HepG2 (cell line): ENCODE measurements at regions not wholly inside any gene's neighbourhood (a gene's known extent, or its start where the extent isn't known, plus 50 kb on each side); places are given as distances from the start of the nearest gene placed in this dataset.

ENCODE experiments used
- ATAC-seq: fragments of 200-7000 bp; cut with Tn5 transposase; 3 replicates; pipeline ENCODE4 v1.9.1; 2020; ENCODE audit warnings: mild to moderate bottlenecking, moderate library complexity
- BruUV-seq: library from RNA; stranded (reverse); fragments of 400-500 nt; replicated peaks from 2 replicates; lab custom pipeline; 2021; lab: Mats Ljungman, UMichigan
- CTCF ChIA-PET: fragments of 300-600 bp; formaldehyde crosslinking; extraction: SDS; loops from one replicate; lab custom pipeline; 2021; ENCODE audit warnings: low total read pairs, inconsistent platforms, low intra/inter-chr PET ratio; lab: Yijun Ruan, JAX
- POLR2A ChIA-PET: fragments of 350-600 bp; sonication (Branson Sonifier 250); formaldehyde crosslinking; loops from one replicate; lab custom pipeline; 2020; ENCODE audit warnings: antibody characterized with exemption, inconsistent platforms; lab: Yijun Ruan, JAX
- DNase-seq: peaks from one replicate; pipeline ENCODE4 v3.0.0-alpha.2; 2015; ENCODE audit warnings: low spot score
- FAIRE-seq: peaks from 3 replicates; lab custom pipeline; 2011; peaks lifted over from hg19 to GRCh38; lab: Jason Lieb, UNC
- H2AFZ ChIP-seq: one replicate; pipeline ENCODE4 v1.6.1; 2011; ENCODE audit warnings: low read length, inconsistent platforms
- H3K27ac ChIP-seq: fragments of 300-600 bp; 3 replicates; pipeline ENCODE4 v1.8.0; 2011; ENCODE audit warnings: mixed run types, mild to moderate bottlenecking, mixed read lengths, low read length, inconsistent platforms; ENCODE audit not compliant: insufficient read depth; ENCODE audit errors: extremely low read length
- H3K27me3 ChIP-seq, 2 experiments: fragments of 200-600 bp in 1 of 2; 2 replicates in 1 of 2; 3 replicates in 1 of 2; pipeline versions ENCODE4 v1.6.0 to v1.8.0; 2011; ENCODE audit warnings: low read length in 2 of 2, mild to moderate bottlenecking in 2 of 2, moderate library complexity in 2 of 2, inconsistent platforms in 1 of 2; ENCODE audit not compliant: insufficient read depth in 2 of 2, control insufficient read depth in 1 of 2
- H3K36me3 ChIP-seq, 2 experiments: fragments of 200-600 bp in 1 of 2; replicated peaks in 1 of 2; 2 replicates in 1 of 2; 3 replicates in 1 of 2; pipeline versions ENCODE4 v1.5.1 to v1.8.0; 2011; ENCODE audit warnings: low read length in 2 of 2, inconsistent platforms in 1 of 2; ENCODE audit not compliant: insufficient read depth in 2 of 2, control insufficient read depth in 1 of 2
- H3K4me1 ChIP-seq: 2 replicates; pipeline ENCODE4 v1.5.1; 2012; ENCODE audit warnings: low read length, inconsistent platforms; ENCODE audit not compliant: insufficient read depth
- H3K4me2 ChIP-seq: 2 replicates; pipeline ENCODE4 v1.6.0; 2011; ENCODE audit warnings: low read depth, low read length, inconsistent platforms
- H3K4me3 ChIP-seq, 3 experiments: fragments of 200-600 bp in 1 of 3; sonication (generic), shearing (Covaris generic) in 1 of 3; replicated peaks in 1 of 3; 2 replicates each; pipeline ENCODE4 v1.5.1; 2011 to 2016; ENCODE audit warnings: low read length in 3 of 3, inconsistent platforms in 2 of 3, low read depth in 2 of 3, mild to moderate bottlenecking in 2 of 3, control low read depth in 1 of 3, mixed read lengths in 1 of 3; ENCODE audit not compliant: insufficient read depth in 1 of 3
- H3K79me2 ChIP-seq: one replicate; pipeline ENCODE4 v1.6.1; 2011; ENCODE audit warnings: low read length, inconsistent platforms; ENCODE audit not compliant: insufficient read depth
- H3K9ac ChIP-seq: 2 replicates; pipeline ENCODE4 v1.6.0; 2011; ENCODE audit warnings: mild to moderate bottlenecking, low read depth, low read length, inconsistent platforms; ENCODE audit not compliant: insufficient read depth
- H3K9me3 ChIP-seq: 2 replicates; pipeline ENCODE4 v1.5.1; 2012; ENCODE audit warnings: mild to moderate bottlenecking, low read length
- H4K20me1 ChIP-seq: 2 replicates; pipeline ENCODE4 v1.6.0; 2011; ENCODE audit warnings: inconsistent platforms, mild to moderate bottlenecking, low read length, moderate library complexity; ENCODE audit not compliant: insufficient read depth
- ARID4A ChIP-seq: sonication (generic); formaldehyde crosslinking; IDR thresholded peaks from 2 replicates; pipeline ENCODE4 v1.5.0; 2020; ENCODE audit warnings: mild to moderate bottlenecking, missing genetic modification reagents, borderline replicate concordance
- JUN ChIP-seq: sonication (generic); formaldehyde crosslinking; IDR thresholded peaks from 2 replicates; pipeline ENCODE4 v1.4.0; 2020; ENCODE audit warnings: mild to moderate bottlenecking, missing genetic modification reagents
- NPAS2 ChIP-seq: sonication (generic); formaldehyde crosslinking; IDR thresholded peaks from 2 replicates; pipeline ENCODE4 v1.8.0; 2022; ENCODE audit warnings: mild to moderate bottlenecking, missing genetic modification reagents, borderline replicate concordance
- RXRA ChIP-seq: sonication (generic); formaldehyde crosslinking; IDR thresholded peaks from 2 replicates; pipeline ENCODE4 v1.5.1; 2020; ENCODE audit warnings: missing genetic modification reagents
- TFAP4 ChIP-seq: sonication (generic); IDR thresholded peaks from 2 replicates; pipeline ENCODE4 v1.6.1; 2016; ENCODE audit warnings: low read depth, borderline replicate concordance
- ZNF367 ChIP-seq: sonication (generic); formaldehyde crosslinking; IDR thresholded peaks from 2 replicates; pipeline ENCODE4 v1.4.0; 2020; ENCODE audit warnings: missing genetic modification reagents, borderline replicate concordance
- ZNF512 ChIP-seq: sonication (generic); formaldehyde crosslinking; IDR thresholded peaks from 2 replicates; pipeline ENCODE4 v1.4.0; 2020; ENCODE audit warnings: mild to moderate bottlenecking, missing genetic modification reagents
- ZNF547 ChIP-seq: sonication (generic); formaldehyde crosslinking; IDR thresholded peaks from 2 replicates; pipeline ENCODE4 v1.5.1; 2020; ENCODE audit warnings: mild to moderate bottlenecking, missing genetic modification reagents
- WGBS: methylation state at CpG from one replicate; pipeline ENCODE4 v1.1.6; 2017; ENCODE audit warnings: low lambda C conversion rate; 5-methylcytosine and 5-hydroxymethylcytosine counted together
- in situ Hi-C: cut with HindIII; loops from 2 replicates; pipeline ENCODE4 v1.10.0; 2017; ENCODE audit warnings: low pct_unique_long_range_greater_than_20kb; ENCODE audit not compliant: extremely low pct_ligation_motif_present
- intact Hi-C: fragments of 100-400 bp; cut with micrococcal nuclease; formaldehyde crosslinking; loops from one replicate; pipeline ENCODE4 v1.10.0; 2022; ENCODE audit not compliant: unreplicated experiment

GRCh38 chrX:56661193-56661592, 67.8 kb upstream of the NBDY start:
- WGBS = 0% methylated on average over 2 of the region's 4 CpGs
- Histone ChIP-seq H3K9ac (no peak overlapping the region), H3K27ac (no peak overlapping the region), H3K4me3 (no peak overlapping the region), H2AFZ (no peak overlapping the region), H3K36me3 (no peaks in the 10 kb centered on the region), H3K9me3 (no peaks in the 10 kb centered on the region), H4K20me1 (no peaks in the 10 kb centered on the region), H3K79me2 (no peaks in the 10 kb centered on the region), H3K4me2 (no peak overlapping the region), H3K27me3 (no peaks in the 10 kb centered on the region), H3K4me1 (no peaks in the 10 kb centered on the region)
- ATAC-seq (no peak), DNase-seq (no peak), FAIRE-seq (no peak)
- no peak for TF ChIP-seq TFAP4
- no peak for TF ChIP-seq ZNF512 (CRISPR knock-in tag)
- TF ChIP-seq JUN = no peak
- no peak for TF ChIP-seq ZNF547 (CRISPR knock-in tag)
- TF ChIP-seq NPAS2 (CRISPR knock-in tag) = no peak
- TF ChIP-seq RXRA (CRISPR knock-in tag) = no peak
- no peak for TF ChIP-seq ZNF367
- TF ChIP-seq ARID4A = no peak
- ChIA-PET POLR2A (no interaction called here), CTCF (no interaction called here)
- in situ Hi-C loops = no loop called here
- intact Hi-C loops = no loop called here
- BruUV-seq = no TSS peak
